Type B pancreatic cell (in vitro differentiated cells): ENCODE measurements at regions not wholly inside any gene's neighbourhood (a gene's known extent, or its start where the extent isn't known, plus 50 kb on each side); places are given as distances from the start of the nearest gene placed in this dataset.

Experiments used
- DNase-seq: peaks from one replicate; pipeline ENCODE4 v3.0.0; 2021; ENCODE audit warnings: mixed read lengths; ENCODE audit not compliant: unreplicated experiment; ENCODE audit errors: extremely low spot score
- H3K27ac Mint-ChIP-seq: 2 replicates; pipeline ENCODE4 v1.8.0; 2021; ENCODE audit warnings: mild to moderate bottlenecking, mixed read lengths
- H3K27me3 Mint-ChIP-seq: 2 replicates; pipeline ENCODE4 v1.8.0; 2021; ENCODE audit warnings: mixed read lengths
- H3K36me3 Mint-ChIP-seq: 2 replicates; pipeline ENCODE4 v1.8.0; 2021; ENCODE audit warnings: mixed read lengths
- H3K4me1 Mint-ChIP-seq: one replicate; pipeline ENCODE4 v1.8.0; 2021; ENCODE audit warnings: mixed read lengths; ENCODE audit not compliant: unreplicated experiment
- H3K4me3 Mint-ChIP-seq: 2 replicates; pipeline ENCODE4 v1.8.0; 2021; ENCODE audit warnings: mild to moderate bottlenecking, mixed read lengths
- H3K9me3 Mint-ChIP-seq: 2 replicates; pipeline ENCODE4 v1.8.0; 2021; ENCODE audit warnings: mixed read lengths
- CTCF ChIP-seq: fragments of 200-600 bp; sonication (generic); conservative IDR thresholded peaks from 2 replicates; pipeline ENCODE4 v1.5.0; 2021; ENCODE audit warnings: antibody characterized with exemption, mild to moderate bottlenecking

GRCh38 chr5:5042806-5043205 lies 97.3 kb upstream of the ADAMTS16 start:
- no peak for DNase-seq
- Mint-ChIP-seq H3K27ac (no peak overlapping the region), H3K27me3 (peaks cover 3% of the 10 kb centered on the region), H3K36me3 (no peaks in the 10 kb centered on the region), H3K4me3 (no peak overlapping the region), H3K9me3 (no peaks in the 10 kb centered on the region), H3K4me1 (no peaks in the 10 kb centered on the region)
- no peak for TF ChIP-seq CTCF

DNA sequence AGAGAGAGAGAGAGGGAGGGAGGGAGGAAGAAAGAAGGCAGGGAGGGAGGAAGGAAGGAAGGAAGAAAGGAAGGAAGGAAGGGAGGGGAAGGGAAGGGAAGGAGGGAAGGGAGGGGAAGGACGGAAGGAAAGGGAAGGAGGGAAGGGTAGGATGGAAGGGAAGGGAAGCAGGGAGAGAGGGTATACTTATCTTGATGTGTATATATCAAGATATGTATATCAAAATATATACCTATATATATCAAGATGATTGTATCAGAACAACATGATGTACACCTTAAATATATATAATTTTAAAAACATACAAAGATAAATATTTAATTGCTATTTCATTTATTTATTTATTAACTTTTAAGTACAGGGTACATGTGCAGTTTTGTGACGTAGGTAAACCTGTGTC lies 96.8 kb upstream of the ADAMTS16 start:
- H3K9me3 Mint-ChIP-seq: no peaks in the 10 kb centered on the region
- H3K4me3 Mint-ChIP-seq: no peak overlapping the region
- DNase-seq: no peak
- peaks cover 3% of the 10 kb centered on the region for H3K27me3 Mint-ChIP-seq
- H3K36me3 Mint-ChIP-seq: no peaks in the 10 kb centered on the region
- H3K4me1 Mint-ChIP-seq: no peaks in the 10 kb centered on the region
- TF ChIP-seq CTCF: no peak
- H3K27ac Mint-ChIP-seq: no peak overlapping the region

DNA sequence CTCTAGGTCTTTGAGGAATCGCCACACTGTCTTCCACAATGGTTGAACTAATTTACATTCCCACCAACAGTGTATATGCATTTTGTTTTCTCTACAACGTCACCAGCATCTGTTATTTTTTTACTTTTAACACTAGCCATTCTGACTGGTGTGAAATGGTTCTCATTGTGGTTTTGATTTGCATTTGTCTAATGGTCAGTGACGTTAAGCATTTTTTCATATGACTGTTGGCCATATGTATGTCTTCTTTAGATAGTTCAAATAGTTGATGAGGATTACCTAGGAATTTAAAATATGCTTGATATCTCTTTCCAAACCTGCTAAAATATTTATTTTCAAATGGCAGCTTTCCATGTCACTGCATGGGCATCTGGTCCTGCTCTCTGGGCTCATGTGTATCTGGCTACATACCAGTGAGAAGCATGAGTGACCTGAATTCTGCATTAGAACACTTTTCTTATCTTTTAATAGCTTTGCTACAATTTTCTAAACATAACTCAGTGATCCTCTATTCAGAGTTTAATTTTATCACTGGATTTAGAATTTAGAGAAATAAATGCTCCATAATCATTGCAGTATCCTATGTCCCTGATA lies 95.8 kb upstream of the ADAMTS16 start:
- Mint-ChIP-seq H3K9me3 (no peaks in the 10 kb centered on the region), H3K4me1 (no peaks in the 10 kb centered on the region), H3K27ac (no peak overlapping the region), H3K36me3 (no peaks in the 10 kb centered on the region), H3K4me3 (no peak overlapping the region), H3K27me3 (peaks cover 6% of the 10 kb centered on the region)
- DNase-seq: no peak
- no peak for TF ChIP-seq CTCF

DNA sequence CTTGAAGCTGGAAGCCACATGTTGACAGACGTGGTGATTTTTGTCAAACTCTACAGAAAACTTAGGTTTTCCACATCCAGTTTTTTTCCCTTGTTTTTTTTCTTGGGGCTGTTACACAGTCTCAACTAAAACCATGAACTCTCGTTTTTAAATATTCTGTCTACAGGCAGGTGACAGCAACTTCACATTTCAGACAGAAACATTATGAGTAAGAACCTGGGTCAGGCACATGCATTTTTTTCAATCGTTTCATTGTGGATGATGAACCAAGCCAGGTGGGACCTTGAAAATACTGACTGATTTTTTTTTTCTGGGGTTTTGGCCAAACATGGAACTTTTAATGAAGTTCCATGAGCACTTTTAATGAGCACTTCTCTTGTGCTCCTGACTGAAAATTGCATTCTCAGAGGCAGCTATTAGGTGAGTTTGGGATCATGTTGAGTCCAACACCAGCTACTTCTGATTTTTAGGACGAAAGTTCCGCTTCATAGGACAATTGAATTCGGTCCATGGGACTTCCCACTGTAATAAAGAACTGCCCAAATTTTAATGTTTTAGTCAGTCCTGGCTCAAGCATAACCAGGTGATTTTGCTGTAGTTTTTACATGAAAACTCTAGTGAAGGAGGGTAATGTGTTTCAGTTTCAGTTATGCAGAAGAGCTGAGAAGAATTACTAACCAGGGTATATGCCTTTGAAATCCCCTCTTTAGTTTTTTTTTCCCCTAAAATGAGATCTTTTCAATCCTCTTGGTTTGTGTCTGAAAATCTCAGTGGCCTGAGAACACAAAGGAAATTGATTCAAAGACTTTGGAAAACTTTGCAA lies 93.2 kb upstream of the ADAMTS16 start:
- no peak overlapping the region for H3K4me3 Mint-ChIP-seq
- no peaks in the 10 kb centered on the region for H3K36me3 Mint-ChIP-seq
- no peak for TF ChIP-seq CTCF
- DNase-seq: no peak
- peaks cover 9% of the 10 kb centered on the region for H3K27me3 Mint-ChIP-seq
- H3K4me1 Mint-ChIP-seq: no peaks in the 10 kb centered on the region
- no peak overlapping the region for H3K27ac Mint-ChIP-seq
- H3K9me3 Mint-ChIP-seq: no peaks in the 10 kb centered on the region

DNA sequence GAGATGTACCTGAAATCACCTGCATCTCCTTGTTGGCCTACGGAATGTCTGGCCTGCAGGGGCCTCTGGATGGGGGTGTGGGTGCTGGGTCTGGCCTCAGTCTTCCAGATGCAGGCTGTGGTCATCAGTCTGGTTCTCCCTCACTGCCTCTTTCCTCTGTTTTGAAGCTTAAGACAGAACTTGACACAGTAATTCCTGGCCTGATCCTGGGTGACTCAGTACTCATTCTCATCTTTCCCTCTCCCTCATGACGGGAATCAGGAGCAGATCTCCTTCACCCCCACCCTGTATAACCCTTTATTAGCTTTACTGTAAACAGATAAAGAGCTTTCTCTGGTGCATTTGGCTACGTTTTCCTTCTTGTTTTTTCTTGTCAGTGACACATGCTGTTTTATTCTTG lies 89.3 kb upstream of the ADAMTS16 start:
- Mint-ChIP-seq H3K36me3 (no peaks in the 10 kb centered on the region), H3K4me3 (no peak overlapping the region)
- no peak for DNase-seq

More for the DNA sequence above, 89.3 kb upstream of the ADAMTS16 start:
- Mint-ChIP-seq H3K9me3 (no peaks in the 10 kb centered on the region), H3K27me3 (peaks cover 6% of the 10 kb centered on the region), H3K4me1 (no peaks in the 10 kb centered on the region), H3K27ac (no peak overlapping the region)
- no peak for TF ChIP-seq CTCF
